ENCODE measurements at regions not wholly inside any gene's neighbourhood (a gene's known extent, or its start where the extent isn't known, plus 50 kb on each side); places are given as distances from the start of the nearest gene placed in this dataset.

DNA sequence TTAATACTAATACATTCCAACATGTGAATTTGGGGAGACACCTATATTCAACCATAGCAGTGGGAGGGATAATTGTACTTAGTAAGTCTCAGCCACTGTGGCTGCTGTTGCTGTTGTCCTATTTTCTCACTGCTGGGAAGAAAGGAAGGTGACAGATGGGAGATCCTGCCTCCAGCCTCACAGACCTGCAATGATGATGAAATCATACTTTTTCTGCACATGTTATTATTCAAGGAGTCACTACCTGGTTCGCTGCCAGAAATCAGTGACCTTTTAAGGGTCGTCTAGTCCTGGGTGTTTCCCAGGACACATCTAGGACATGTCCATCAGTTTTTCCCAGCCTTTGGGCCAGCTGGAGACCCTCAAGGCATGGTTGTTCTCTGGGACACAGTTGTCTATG, 106.2 kb upstream of the RPH3A start:
- H3K27ac ChIP-seq (ENCODE audit: insufficient read depth, low read length), result no peak overlapping the region
- H3K4me2 ChIP-seq (ENCODE audit: low read depth, low read length), result no peak overlapping the region
- no peak overlapping the region for H3K4me3 ChIP-seq (ENCODE audit: insufficient read depth, low read depth, low read length)
- no peak overlapping the region for H3K56ac ChIP-seq (ENCODE audit: extremely low read depth, insufficient read depth, low read length)
- WGBS, 2 experiments (ENCODE audit: extremely low coverage in 2 of 2, insufficient read length in 1 of 2), result 35% methylated on average over 2 of the region's 2 CpGs; no CpG with 5 or more reads in 1 of the 2 experiments
- H3K14ac ChIP-seq (replicated peaks; ENCODE audit: low read depth, low read length), result no peak overlapping the region
- dilution Hi-C loops (cut with HindIII; ENCODE audit: low sequenced_read_pairs, unreplicated experiment), result no loop called here
- BruUV-seq (replicated peaks), result no TSS peak
- H3K9ac ChIP-seq (ENCODE audit: low read depth, low read length), result no peak overlapping the region
- no peaks in the 10 kb centered on the region for H3K9me1 ChIP-seq (ENCODE audit: insufficient read depth, low read length)
- H2AFZ ChIP-seq (replicated peaks; ENCODE audit: low read length, poor library complexity), result no peak overlapping the region
- H2BK5ac ChIP-seq (ENCODE audit: low read depth, low read length, poor library complexity, severe bottlenecking), result no peak overlapping the region
- in situ Hi-C loops (cut with MboI; ENCODE audit: low sequenced_read_pairs), result no loop called here
- H4K5ac ChIP-seq (ENCODE audit: low read depth, low read length), result no peak overlapping the region
- no peak overlapping the region for H4K91ac ChIP-seq (ENCODE audit: insufficient read depth, low read depth, low read length)
- DNase-seq, result no peak
- intact Hi-C loops (cut with micrococcal nuclease), result no loop called here
- no peaks in the 10 kb centered on the region for H3K79me1 ChIP-seq (ENCODE audit: low read depth in 1 of 2, low read length in 2 of 2)
- no peaks in the 10 kb centered on the region for H3K36me3 ChIP-seq (ENCODE audit: control insufficient read depth, insufficient read depth, low read length)
- ATAC-seq (ENCODE audit: low read depth), result no peak
- H3K18ac ChIP-seq (ENCODE audit: low read depth, low read length), result no peak overlapping the region
- no peak overlapping the region for H3K4ac ChIP-seq (ENCODE audit: low read depth, low read length)
- no peak overlapping the region for H2BK120ac ChIP-seq (ENCODE audit: low read depth, low read length)
- no peak overlapping the region for H4K8ac ChIP-seq (ENCODE audit: low read depth in 2 of 2, low read length in 2 of 2)
- no peak overlapping the region for H2BK15ac ChIP-seq (ENCODE audit: low read depth, low read length)
- H2AK5ac ChIP-seq (ENCODE audit: low read depth, low read length), result no peak overlapping the region
- H3K4me1 ChIP-seq (ENCODE audit: control insufficient read depth, insufficient read depth, low read length), result no peaks in the 10 kb centered on the region
- no peak overlapping the region for H3K23ac ChIP-seq (ENCODE audit: low read depth, low read length)
- CTCF ChIA-PET, result no interaction called here
- no peaks in the 10 kb centered on the region for H4K20me1 ChIP-seq (ENCODE audit: insufficient read depth, low read length)
- TF ChIP-seq MXI1 (IDR thresholded peaks at IDR 0.05; ENCODE audit: borderline replicate concordance, low read depth, low read length), result no peak
- no peak for TF ChIP-seq NFE2L2 (IDR thresholded peaks at IDR 0.05; ENCODE audit: low read depth, low read length)
- H3K9me3 ChIP-seq (ENCODE audit: control insufficient read depth, insufficient read depth, low read length), result no peaks in the 10 kb centered on the region
- H3K27me3 ChIP-seq (ENCODE audit: control insufficient read depth, insufficient read depth, low read length), result no peaks in the 10 kb centered on the region
- no peak overlapping the region for H2BK20ac ChIP-seq (ENCODE audit: low read depth, low read length)
- POLR2A ChIA-PET (ENCODE audit: unreplicated experiment), result no interaction called here
- H2AK9ac ChIP-seq (replicated peaks; ENCODE audit: low read depth, low read length, poor library complexity), result no peak overlapping the region
